ENCODE measurements at regions not wholly inside any gene's neighbourhood (a gene's known extent, or its start where the extent isn't known, plus 50 kb on each side); places are given as distances from the start of the nearest gene placed in this dataset.

GRCh38 chr13:54366728-54367127 lies 1338.1 kb downstream of the OLFM4 start:
- Histone ChIP-seq H3K4me1 (ENCODE audit: insufficient read depth, low read length) (no peaks in the 10 kb centered on the region), H3K4me2 (ENCODE audit: low read length) (no peak overlapping the region), H3K9me3 (ENCODE audit: insufficient read depth, low read depth, low read length) (no peaks in the 10 kb centered on the region), H3K79me2 (ENCODE audit: insufficient read depth, low read length) (no peaks in the 10 kb centered on the region), H3K27me3 (ENCODE audit: insufficient read depth, low read length) (no peaks in the 10 kb centered on the region), H3K27ac (ENCODE audit: low read depth, low read length) (no peak overlapping the region), H3K36me3 (ENCODE audit: insufficient read depth, low read length) (no peaks in the 10 kb centered on the region), H4K20me1 (ENCODE audit: insufficient read depth, low read length) (no peaks in the 10 kb centered on the region), H3K4me3 (ENCODE audit: insufficient read depth, low read depth, low read length) (no peak overlapping the region), H3K9ac (ENCODE audit: low read length) (no peak overlapping the region), H2AFZ (ENCODE audit: low read depth, low read length) (no peak overlapping the region)
- DNase-seq (ENCODE audit: low read depth) (no peak), FAIRE-seq (no peak)
- TF ChIP-seq, protein P1, sequence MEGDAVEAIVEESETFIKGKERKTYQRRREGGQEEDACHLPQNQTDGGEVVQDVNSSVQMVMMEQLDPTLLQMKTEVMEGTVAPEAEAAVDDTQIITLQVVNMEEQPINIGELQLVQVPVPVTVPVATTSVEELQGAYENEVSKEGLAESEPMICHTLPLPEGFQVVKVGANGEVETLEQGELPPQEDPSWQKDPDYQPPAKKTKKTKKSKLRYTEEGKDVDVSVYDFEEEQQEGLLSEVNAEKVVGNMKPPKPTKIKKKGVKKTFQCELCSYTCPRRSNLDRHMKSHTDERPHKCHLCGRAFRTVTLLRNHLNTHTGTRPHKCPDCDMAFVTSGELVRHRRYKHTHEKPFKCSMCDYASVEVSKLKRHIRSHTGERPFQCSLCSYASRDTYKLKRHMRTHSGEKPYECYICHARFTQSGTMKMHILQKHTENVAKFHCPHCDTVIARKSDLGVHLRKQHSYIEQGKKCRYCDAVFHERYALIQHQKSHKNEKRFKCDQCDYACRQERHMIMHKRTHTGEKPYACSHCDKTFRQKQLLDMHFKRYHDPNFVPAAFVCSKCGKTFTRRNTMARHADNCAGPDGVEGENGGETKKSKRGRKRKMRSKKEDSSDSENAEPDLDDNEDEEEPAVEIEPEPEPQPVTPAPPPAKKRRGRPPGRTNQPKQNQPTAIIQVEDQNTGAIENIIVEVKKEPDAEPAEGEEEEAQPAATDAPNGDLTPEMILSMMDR (IDR thresholded peaks at IDR 0.05; ENCODE audit: insufficient read depth, low read depth, low read length): no peak
- no peak for TF ChIP-seq EZH2 (IDR thresholded peaks at IDR 0.05; ENCODE audit: insufficient read depth, low read length)
- H3K4me1 Mint-ChIP-seq (ENCODE audit: low read depth, unreplicated experiment): no peaks in the 10 kb centered on the region
- H3K4me3 Mint-ChIP-seq (ENCODE audit: unreplicated experiment): no peak overlapping the region
- H3K27ac Mint-ChIP-seq (ENCODE audit: unreplicated experiment): no peak overlapping the region
- H3K36me3 Mint-ChIP-seq (ENCODE audit: low read depth, unreplicated experiment): no peaks in the 10 kb centered on the region
- no peaks in the 10 kb centered on the region for H3K9me3 Mint-ChIP-seq (ENCODE audit: unreplicated experiment)
- H3K27me3 Mint-ChIP-seq (ENCODE audit: low read depth, unreplicated experiment): no peaks in the 10 kb centered on the region

DNA sequence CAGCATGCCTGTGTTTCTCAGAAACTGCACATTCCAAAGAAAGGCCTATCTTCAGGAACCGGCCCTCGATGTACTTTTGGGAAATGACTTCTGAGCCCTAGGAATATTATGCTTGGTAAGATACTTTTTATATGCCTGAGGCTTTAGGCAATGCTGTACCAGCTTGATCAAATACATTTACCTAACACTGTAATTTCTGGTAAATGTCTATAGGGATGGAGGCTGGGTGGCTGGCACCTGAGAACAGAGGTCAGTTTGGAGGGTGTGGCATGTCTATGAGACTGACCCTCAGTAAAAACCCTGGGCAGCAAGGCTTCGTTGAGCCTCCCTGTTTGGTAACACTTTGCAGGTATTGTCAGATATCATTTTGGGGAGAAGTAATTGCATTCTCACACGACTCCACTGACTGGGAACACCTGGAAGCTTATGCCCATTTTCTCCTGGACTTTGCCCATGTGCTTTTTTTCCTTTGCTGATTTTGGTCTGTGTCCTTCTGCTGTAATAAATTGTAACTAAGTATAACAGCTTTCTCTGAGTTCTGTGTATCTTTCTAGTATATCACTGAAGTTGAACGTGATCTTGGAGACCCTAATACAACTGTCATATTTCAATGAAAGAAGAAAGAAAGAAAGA lies 1339.1 kb downstream of the OLFM4 start:
- TF ChIP-seq, protein P1 (IDR thresholded peaks at IDR 0.05; ENCODE audit: insufficient read depth, low read depth, low read length): no peak
- no peak for TF ChIP-seq EZH2 (IDR thresholded peaks at IDR 0.05; ENCODE audit: insufficient read depth, low read length)
- H4K20me1 ChIP-seq (ENCODE audit: insufficient read depth, low read length): no peaks in the 10 kb centered on the region
- no peak overlapping the region for H3K9ac ChIP-seq (ENCODE audit: low read length)
- H3K27me3 Mint-ChIP-seq (ENCODE audit: low read depth, unreplicated experiment): no peaks in the 10 kb centered on the region
- no peaks in the 10 kb centered on the region for H3K4me1 ChIP-seq (ENCODE audit: insufficient read depth, low read length)
- no peak overlapping the region for H3K27ac ChIP-seq (ENCODE audit: low read depth, low read length)
- no peak overlapping the region for H3K4me3 ChIP-seq (ENCODE audit: insufficient read depth, low read depth, low read length)
- H3K4me2 ChIP-seq (ENCODE audit: low read length): no peak overlapping the region
- no peaks in the 10 kb centered on the region for H3K9me3 ChIP-seq (ENCODE audit: insufficient read depth, low read depth, low read length)
- H3K4me3 Mint-ChIP-seq (ENCODE audit: unreplicated experiment): no peak overlapping the region
- H3K36me3 Mint-ChIP-seq (ENCODE audit: low read depth, unreplicated experiment): no peaks in the 10 kb centered on the region
- no peaks in the 10 kb centered on the region for H3K27me3 ChIP-seq (ENCODE audit: insufficient read depth, low read length)
- H3K4me1 Mint-ChIP-seq (ENCODE audit: low read depth, unreplicated experiment): no peaks in the 10 kb centered on the region
- no peaks in the 10 kb centered on the region for H3K79me2 ChIP-seq (ENCODE audit: insufficient read depth, low read length)
- no peak for FAIRE-seq
- H3K9me3 Mint-ChIP-seq (ENCODE audit: unreplicated experiment): no peaks in the 10 kb centered on the region
- DNase-seq (ENCODE audit: low read depth): no peak
- H2AFZ ChIP-seq (ENCODE audit: low read depth, low read length): no peak overlapping the region
- H3K36me3 ChIP-seq (ENCODE audit: insufficient read depth, low read length): no peaks in the 10 kb centered on the region
- no peak overlapping the region for H3K27ac Mint-ChIP-seq (ENCODE audit: unreplicated experiment)

DNA sequence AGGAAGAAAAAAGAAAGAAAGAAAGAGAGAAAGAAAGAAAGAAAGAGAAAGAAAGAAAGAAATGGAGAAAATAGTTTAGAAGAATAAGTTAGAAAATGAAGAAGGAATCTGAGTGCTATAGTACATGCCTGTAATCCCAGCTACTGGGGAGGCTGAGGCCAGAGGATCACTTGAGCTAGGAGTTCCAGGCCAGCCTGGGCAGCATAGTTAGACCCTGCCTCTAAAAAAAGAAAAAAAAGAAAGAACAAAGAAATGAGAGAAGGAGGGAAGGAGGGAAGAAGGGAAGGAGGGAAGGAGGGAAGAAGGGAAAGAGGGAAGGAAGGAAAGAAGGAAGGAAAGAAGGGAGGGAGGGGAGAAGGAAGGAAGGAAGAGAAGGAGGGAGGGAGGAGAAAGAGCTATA lies 1339.8 kb downstream of the OLFM4 start:
- FAIRE-seq: no peak

More for the DNA sequence above, 1339.8 kb downstream of the OLFM4 start:
- Mint-ChIP-seq H3K27me3 (ENCODE audit: low read depth, unreplicated experiment) (no peaks in the 10 kb centered on the region), H3K36me3 (ENCODE audit: low read depth, unreplicated experiment) (no peaks in the 10 kb centered on the region), H3K4me1 (ENCODE audit: low read depth, unreplicated experiment) (no peaks in the 10 kb centered on the region), H3K4me3 (ENCODE audit: unreplicated experiment) (no peak overlapping the region), H3K27ac (ENCODE audit: unreplicated experiment) (no peak overlapping the region), H3K9me3 (ENCODE audit: unreplicated experiment) (no peaks in the 10 kb centered on the region)
- Histone ChIP-seq H3K27me3 (ENCODE audit: insufficient read depth, low read length) (no peaks in the 10 kb centered on the region), H3K4me3 (ENCODE audit: insufficient read depth, low read depth, low read length) (no peak overlapping the region), H3K9me3 (ENCODE audit: insufficient read depth, low read depth, low read length) (no peaks in the 10 kb centered on the region), H3K4me2 (ENCODE audit: low read length) (no peak overlapping the region), H3K27ac (ENCODE audit: low read depth, low read length) (no peak overlapping the region), H3K9ac (ENCODE audit: low read length) (no peak overlapping the region), H3K79me2 (ENCODE audit: insufficient read depth, low read length) (no peaks in the 10 kb centered on the region), H2AFZ (ENCODE audit: low read depth, low read length) (no peak overlapping the region), H3K4me1 (ENCODE audit: insufficient read depth, low read length) (no peaks in the 10 kb centered on the region), H3K36me3 (ENCODE audit: insufficient read depth, low read length) (no peaks in the 10 kb centered on the region), H4K20me1 (ENCODE audit: insufficient read depth, low read length) (no peaks in the 10 kb centered on the region)
- TF ChIP-seq, protein P1 (IDR thresholded peaks at IDR 0.05; ENCODE audit: insufficient read depth, low read depth, low read length): no peak
- TF ChIP-seq EZH2 (IDR thresholded peaks at IDR 0.05; ENCODE audit: insufficient read depth, low read length): no peak
- DNase-seq (ENCODE audit: low read depth): no peak

Measured in astrocyte (in vitro differentiated cells and primary cell).